Glutamatergic neuron (in vitro differentiated cells): ENCODE measurements at regions not wholly inside any gene's neighbourhood (a gene's known extent, or its start where the extent isn't known, plus 50 kb on each side); places are given as distances from the start of the nearest gene placed in this dataset.
"Not testable (repeated sequence)": the region's sequence is repeated elsewhere in the genome, so short reads cannot be mapped to it uniquely, and the experiment has no call there.

Source experiments
- DNase-seq: peaks from one replicate; pipeline ENCODE4 v3.0.0; 2022
- H3K27ac Mint-ChIP-seq: one replicate; pipeline ENCODE4 v1.8.0; 2020; ENCODE audit warnings: mild to moderate bottlenecking, mixed read lengths, inconsistent platforms; ENCODE audit not compliant: unreplicated experiment
- H3K27me3 Mint-ChIP-seq: one replicate; pipeline ENCODE4 v1.8.0; 2020; ENCODE audit warnings: mild to moderate bottlenecking, moderate library complexity, mixed read lengths, inconsistent platforms; ENCODE audit not compliant: unreplicated experiment
- H3K36me3 Mint-ChIP-seq: one replicate; pipeline ENCODE4 v1.8.0; 2020; ENCODE audit warnings: mild to moderate bottlenecking, mixed read lengths, inconsistent platforms; ENCODE audit not compliant: unreplicated experiment
- H3K4me1 Mint-ChIP-seq: one replicate; pipeline ENCODE4 v1.8.0; 2020; ENCODE audit warnings: mild to moderate bottlenecking, low read depth, mixed read lengths, inconsistent platforms; ENCODE audit not compliant: unreplicated experiment
- H3K4me3 Mint-ChIP-seq: one replicate; pipeline ENCODE4 v1.8.0; 2020; ENCODE audit warnings: mild to moderate bottlenecking, mixed read lengths, inconsistent platforms; ENCODE audit not compliant: unreplicated experiment
- H3K9me3 Mint-ChIP-seq: one replicate; pipeline ENCODE4 v1.8.0; 2020; ENCODE audit warnings: mild to moderate bottlenecking, moderate library complexity, mixed read lengths, inconsistent platforms; ENCODE audit not compliant: unreplicated experiment
- TF ChIP-seq, protein P1 (sequence below): fragments of 200-600 bp; sonication (generic); IDR thresholded peaks from one replicate; pipeline ENCODE4 v1.5.0; 2021; ENCODE audit not compliant: partially characterized antibody, unreplicated experiment

DNA sequence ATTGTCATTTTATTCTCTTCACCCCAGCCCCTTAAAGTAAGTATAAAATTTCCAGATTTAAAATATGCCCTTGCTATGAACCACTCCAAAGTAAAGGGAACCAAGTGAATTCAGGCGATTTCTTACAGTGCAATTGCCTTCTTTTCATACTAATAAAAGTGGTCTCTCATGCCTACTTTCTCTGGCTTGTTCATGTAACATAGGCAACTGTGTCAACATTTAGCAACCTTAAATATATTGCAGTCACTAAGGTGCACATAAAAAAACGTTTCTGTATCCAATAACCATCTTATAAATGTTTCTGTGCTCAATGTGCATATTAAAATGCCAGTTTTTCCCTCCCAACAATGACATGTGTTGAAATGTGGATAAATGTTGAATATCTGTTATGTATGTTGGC lies 271.6 kb upstream of the DCN start:
- H3K9me3 Mint-ChIP-seq, result no peaks in the 10 kb centered on the region
- TF ChIP-seq, protein P1, sequence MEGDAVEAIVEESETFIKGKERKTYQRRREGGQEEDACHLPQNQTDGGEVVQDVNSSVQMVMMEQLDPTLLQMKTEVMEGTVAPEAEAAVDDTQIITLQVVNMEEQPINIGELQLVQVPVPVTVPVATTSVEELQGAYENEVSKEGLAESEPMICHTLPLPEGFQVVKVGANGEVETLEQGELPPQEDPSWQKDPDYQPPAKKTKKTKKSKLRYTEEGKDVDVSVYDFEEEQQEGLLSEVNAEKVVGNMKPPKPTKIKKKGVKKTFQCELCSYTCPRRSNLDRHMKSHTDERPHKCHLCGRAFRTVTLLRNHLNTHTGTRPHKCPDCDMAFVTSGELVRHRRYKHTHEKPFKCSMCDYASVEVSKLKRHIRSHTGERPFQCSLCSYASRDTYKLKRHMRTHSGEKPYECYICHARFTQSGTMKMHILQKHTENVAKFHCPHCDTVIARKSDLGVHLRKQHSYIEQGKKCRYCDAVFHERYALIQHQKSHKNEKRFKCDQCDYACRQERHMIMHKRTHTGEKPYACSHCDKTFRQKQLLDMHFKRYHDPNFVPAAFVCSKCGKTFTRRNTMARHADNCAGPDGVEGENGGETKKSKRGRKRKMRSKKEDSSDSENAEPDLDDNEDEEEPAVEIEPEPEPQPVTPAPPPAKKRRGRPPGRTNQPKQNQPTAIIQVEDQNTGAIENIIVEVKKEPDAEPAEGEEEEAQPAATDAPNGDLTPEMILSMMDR, result no peak

DNA sequence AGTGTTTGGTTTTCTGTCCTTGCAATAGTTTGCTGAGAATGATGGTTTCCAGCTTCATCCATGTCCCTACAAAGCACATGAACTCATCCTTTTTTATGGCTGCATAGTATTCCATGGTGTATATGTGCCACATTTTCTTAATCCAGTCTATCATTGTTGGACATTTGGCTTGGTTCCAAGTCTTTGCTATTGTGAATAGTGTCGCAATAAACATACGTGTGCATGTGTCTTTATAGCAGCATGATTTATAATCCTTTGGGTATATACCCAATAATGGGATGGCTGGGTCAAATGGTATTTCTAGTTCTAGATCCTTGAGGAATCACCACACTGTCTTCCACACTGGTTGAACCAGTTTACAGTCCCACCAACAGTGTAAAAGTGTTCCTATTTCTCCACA lies 269.8 kb upstream of the DCN start:
- not testable (repeated sequence) for H3K27ac Mint-ChIP-seq, DNase-seq, H3K27me3 Mint-ChIP-seq, H3K36me3 Mint-ChIP-seq, H3K4me1 Mint-ChIP-seq, H3K9me3 Mint-ChIP-seq, H3K4me3 Mint-ChIP-seq

More for the DNA sequence above, 271.6 kb upstream of the DCN start:
- no peaks in the 10 kb centered on the region for H3K36me3 Mint-ChIP-seq
- H3K27ac Mint-ChIP-seq, result no peak overlapping the region
- DNase-seq, result no peak
- no peaks in the 10 kb centered on the region for H3K4me1 Mint-ChIP-seq
- H3K27me3 Mint-ChIP-seq, result no peaks in the 10 kb centered on the region
- no peak overlapping the region for H3K4me3 Mint-ChIP-seq

DNA sequence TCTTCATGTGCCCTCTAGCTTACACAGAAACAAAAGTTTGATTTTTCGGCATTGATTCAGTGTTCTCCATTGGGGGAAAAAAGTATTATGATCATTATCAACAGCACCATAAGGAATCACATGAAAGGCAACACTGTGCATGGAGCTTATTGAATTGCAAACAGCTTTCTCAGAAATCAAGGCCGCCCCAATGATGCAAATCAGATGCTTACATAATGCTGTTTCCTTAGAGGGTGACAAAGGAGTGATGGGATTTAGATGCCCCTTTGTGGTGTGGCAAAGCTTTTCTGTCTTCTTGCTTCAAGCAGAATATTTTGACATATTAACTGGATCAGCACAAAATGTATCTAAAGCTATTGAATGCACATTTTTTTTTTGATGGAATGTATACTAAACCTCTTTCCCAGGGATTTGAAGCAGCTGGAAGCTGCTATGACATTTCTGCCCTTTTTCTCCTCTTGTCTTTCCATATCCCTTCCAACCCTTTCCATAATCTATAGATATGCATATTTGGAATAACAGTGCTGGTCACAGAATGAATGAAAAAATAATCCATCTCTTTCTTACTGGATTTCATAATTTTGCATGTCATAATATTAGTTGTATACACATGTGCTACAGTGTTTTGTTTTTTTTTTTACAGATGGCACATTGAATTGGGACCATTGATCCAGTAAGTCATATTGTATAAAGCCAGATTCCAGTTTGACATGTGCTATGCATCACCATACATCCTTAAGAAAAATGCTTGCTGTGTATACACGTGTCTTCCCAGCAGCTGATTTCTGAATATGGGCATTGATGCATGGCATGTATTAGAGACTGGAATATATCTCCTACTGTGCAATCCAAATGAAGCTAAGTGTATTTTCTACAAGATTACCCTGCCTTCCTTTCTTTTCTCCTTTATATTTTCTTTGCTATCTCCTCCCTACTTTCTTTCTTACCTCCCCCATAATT lies 259.7 kb upstream of the DCN start:
- no peaks in the 10 kb centered on the region for H3K4me1 Mint-ChIP-seq
- no peak overlapping the region for H3K27ac Mint-ChIP-seq
- H3K4me3 Mint-ChIP-seq, result no peak overlapping the region
- H3K36me3 Mint-ChIP-seq, result no peaks in the 10 kb centered on the region
- TF ChIP-seq, protein P1, result no peak
- H3K27me3 Mint-ChIP-seq, result no peaks in the 10 kb centered on the region
- DNase-seq, result no peak
- H3K9me3 Mint-ChIP-seq, result no peaks in the 10 kb centered on the region

DNA sequence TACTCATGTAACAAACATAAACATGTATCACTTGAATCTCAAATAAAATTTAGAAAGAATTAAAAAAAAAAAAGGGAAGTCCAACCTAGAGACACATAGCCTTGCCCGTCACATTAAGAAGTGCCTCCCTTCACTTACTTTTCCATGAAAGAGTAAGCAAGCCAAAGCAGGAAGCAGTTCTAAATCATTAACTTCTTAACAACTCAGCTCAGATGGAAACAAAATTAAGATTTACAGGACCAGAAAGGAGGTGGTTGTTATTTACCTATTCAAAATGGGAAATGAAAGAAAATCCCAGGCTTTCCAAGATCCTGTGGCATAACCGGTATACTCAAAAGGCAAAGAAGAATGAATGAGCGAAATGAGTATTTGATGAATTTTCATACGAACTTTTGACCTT lies 258.6 kb upstream of the DCN start:
- Mint-ChIP-seq H3K27ac (no peak overlapping the region), H3K9me3 (no peaks in the 10 kb centered on the region), H3K27me3 (no peaks in the 10 kb centered on the region), H3K4me1 (no peaks in the 10 kb centered on the region), H3K4me3 (no peak overlapping the region), H3K36me3 (no peaks in the 10 kb centered on the region)
- DNase-seq, result no peak
- TF ChIP-seq, protein P1, result no peak

DNA sequence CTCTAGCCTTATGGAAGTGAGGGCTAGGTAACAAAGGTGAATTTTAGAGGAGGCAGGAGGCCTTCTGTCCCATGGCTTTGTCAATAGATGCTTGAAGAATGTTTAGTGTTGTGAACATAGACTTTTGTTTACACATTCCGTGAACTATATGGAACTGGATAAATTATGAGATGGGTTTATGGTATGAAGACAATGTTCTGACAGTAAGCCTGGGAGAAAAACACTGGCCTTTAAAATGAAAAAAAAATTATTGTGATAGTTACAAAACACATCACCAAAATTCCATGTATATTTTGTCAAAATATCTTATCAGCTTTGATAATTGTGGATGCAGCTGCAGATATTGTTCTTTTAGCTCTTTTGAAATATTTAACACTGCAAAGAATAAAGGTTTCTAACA lies 251.5 kb upstream of the DCN start:
- DNase-seq, result no peak
- Mint-ChIP-seq H3K4me3 (no peak overlapping the region), H3K27ac (no peak overlapping the region), H3K36me3 (no peaks in the 10 kb centered on the region), H3K27me3 (no peaks in the 10 kb centered on the region), H3K9me3 (no peaks in the 10 kb centered on the region), H3K4me1 (no peaks in the 10 kb centered on the region)
- TF ChIP-seq, protein P1, result no peak
